ENCODE measurements at regions not wholly inside any gene's neighbourhood (a gene's known extent, or its start where the extent isn't known, plus 50 kb on each side); places are given as distances from the start of the nearest gene placed in this dataset.

- Histone ChIP-seq H3K4me2 (ENCODE audit: low read depth, low read length) (no peak overlapping the region), H4K8ac (ENCODE audit: low read depth in 2 of 2, low read length in 2 of 2) (no peak overlapping the region), H3K27ac (ENCODE audit: insufficient read depth, low read length) (no peak overlapping the region), H3K36me3 (ENCODE audit: control insufficient read depth, insufficient read depth, low read length) (no peaks in the 10 kb centered on the region), H3K14ac (replicated peaks; ENCODE audit: low read depth, low read length) (no peak overlapping the region), H3K9ac (ENCODE audit: low read depth, low read length) (no peak overlapping the region), H2BK120ac (ENCODE audit: low read depth, low read length) (no peak overlapping the region), H3K4ac (ENCODE audit: low read depth, low read length) (no peak overlapping the region), H2AK9ac (replicated peaks; ENCODE audit: low read depth, low read length, poor library complexity) (no peak overlapping the region), H3K9me3 (ENCODE audit: control insufficient read depth, insufficient read depth, low read length) (no peaks in the 10 kb centered on the region), H4K20me1 (ENCODE audit: insufficient read depth, low read length) (no peaks in the 10 kb centered on the region), H3K56ac (ENCODE audit: extremely low read depth, insufficient read depth, low read length) (no peak overlapping the region), H3K79me1 (ENCODE audit: low read depth in 1 of 2, low read length in 2 of 2) (no peaks in the 10 kb centered on the region), H2AK5ac (ENCODE audit: low read depth, low read length) (no peak overlapping the region), H2BK15ac (ENCODE audit: low read depth, low read length) (no peak overlapping the region), H2AFZ (replicated peaks; ENCODE audit: low read length, poor library complexity) (no peak overlapping the region), H2BK20ac (ENCODE audit: low read depth, low read length) (no peak overlapping the region), H2BK5ac (ENCODE audit: low read depth, low read length, poor library complexity, severe bottlenecking) (no peak overlapping the region), H3K9me1 (ENCODE audit: insufficient read depth, low read length) (no peaks in the 10 kb centered on the region), H3K23ac (ENCODE audit: low read depth, low read length) (no peak overlapping the region), H3K18ac (ENCODE audit: low read depth, low read length) (no peak overlapping the region), H3K27me3 (ENCODE audit: control insufficient read depth, insufficient read depth, low read length) (no peaks in the 10 kb centered on the region), H4K5ac (ENCODE audit: low read depth, low read length) (no peak overlapping the region), H3K4me1 (ENCODE audit: control insufficient read depth, insufficient read depth, low read length) (no peaks in the 10 kb centered on the region), H4K91ac (ENCODE audit: insufficient read depth, low read depth, low read length) (no peak overlapping the region), H3K4me3 (ENCODE audit: insufficient read depth, low read depth, low read length) (no peak overlapping the region)
- in situ Hi-C loops (cut with MboI; ENCODE audit: low sequenced_read_pairs) (no loop called here), dilution Hi-C loops (cut with HindIII; ENCODE audit: low sequenced_read_pairs, unreplicated experiment) (no loop called here), intact Hi-C loops (cut with micrococcal nuclease) (no loop called here)
- ATAC-seq (ENCODE audit: low read depth), result no peak
- no TSS peak for BruUV-seq (replicated peaks)
- no peak for DNase-seq
- no CpG with 5 or more reads among the region's 4 CpGs for WGBS, 2 experiments (ENCODE audit: extremely low coverage in 2 of 2, insufficient read length in 1 of 2)
- TF ChIP-seq FOS (IDR thresholded peaks at IDR 0.05; ENCODE audit: low read depth, low read length) (no peak), SMC3 (IDR thresholded peaks at IDR 0.05; ENCODE audit: low read depth, low read length) (no peak)
- CTCF ChIA-PET, result no interaction called here
- POLR2A ChIA-PET (ENCODE audit: unreplicated experiment), result no interaction called here
Measured at GRCh38 chr9:22913026-22913425, 466.4 kb downstream of the DMRTA1 start.

Measured in IMR-90 (cell line).